ENCODE measurements at regions not wholly inside any gene's neighbourhood (a gene's known extent, or its start where the extent isn't known, plus 50 kb on each side); places are given as distances from the start of the nearest gene placed in this dataset.

DNA sequence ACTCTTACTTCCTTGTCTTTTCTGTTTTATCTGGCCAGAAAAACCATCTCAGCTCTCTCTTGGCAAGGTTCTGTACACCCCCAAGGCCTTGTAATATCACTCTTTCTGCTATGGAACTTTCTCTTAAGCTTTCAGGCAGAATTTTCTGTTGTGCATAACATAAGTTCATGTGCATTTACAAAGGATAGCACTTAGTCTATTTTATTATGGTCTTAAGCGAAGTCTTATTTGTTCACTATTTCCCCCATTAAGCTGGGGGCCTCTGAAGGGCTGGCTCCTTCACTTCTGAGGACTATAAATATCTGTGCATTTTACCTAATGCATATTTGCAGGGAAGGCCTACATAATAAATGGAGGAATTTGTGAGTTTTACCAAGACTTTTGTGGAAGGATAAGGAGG is 1393.4 kb downstream of the FAM181B start:
- Histone ChIP-seq H3K4me3 (ENCODE audit: low read length in 3 of 3) (no peak overlapping the region), H3K9ac (ENCODE audit: low read length in 3 of 3) (no peak overlapping the region), H3K36me3 (ENCODE audit: control insufficient read depth in 2 of 3, insufficient read depth in 3 of 3, low read length in 3 of 3) (no peaks in the 10 kb centered on the region), H3K27ac (ENCODE audit: low read depth in 2 of 2, low read length in 2 of 2) (no peak overlapping the region), H3K9me3 (ENCODE audit: control insufficient read depth in 2 of 3, insufficient read depth in 1 of 3, low read length in 3 of 3) (no peaks in the 10 kb centered on the region), H3K4me1 (ENCODE audit: control insufficient read depth in 2 of 3, insufficient read depth in 2 of 3, low read depth in 1 of 3, low read length in 3 of 3) (no peaks in the 10 kb centered on the region), H3K27me3 (ENCODE audit: control insufficient read depth, insufficient read depth, low read length) (no peaks in the 10 kb centered on the region)
- DNase-seq (no peak), FAIRE-seq (no peak)
- intact Hi-C loops (cut with DNase I): no loop called here
- no peak for TF ChIP-seq CTCF (IDR thresholded peaks at IDR 0.05; ENCODE audit: borderline replicate concordance, extremely low read depth, insufficient read depth)

DNA sequence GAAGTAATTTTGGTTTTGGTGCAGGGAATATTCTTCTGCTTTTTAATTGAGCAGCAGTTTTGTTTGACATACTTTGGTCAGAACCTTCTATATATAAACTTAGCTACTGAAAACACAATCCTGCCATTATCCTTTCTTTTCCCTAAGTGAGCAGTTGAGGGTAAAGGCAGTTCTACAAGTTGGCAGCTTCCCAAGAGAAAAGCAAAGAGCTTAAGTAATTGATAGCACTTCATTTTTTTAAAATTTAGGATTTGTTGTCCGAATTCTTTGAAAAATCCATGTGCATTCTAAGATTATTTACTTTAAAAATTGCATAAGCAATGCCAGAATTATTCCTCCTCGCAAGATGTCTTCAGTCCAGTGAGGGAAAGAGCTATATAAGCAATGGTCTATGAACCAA is 1394.1 kb downstream of the FAM181B start:
- no peaks in the 10 kb centered on the region for H3K4me1 ChIP-seq (ENCODE audit: control insufficient read depth in 2 of 3, insufficient read depth in 2 of 3, low read depth in 1 of 3, low read length in 3 of 3)
- no peak overlapping the region for H3K4me3 ChIP-seq (ENCODE audit: low read length in 3 of 3)
- H3K9me3 ChIP-seq (ENCODE audit: control insufficient read depth in 2 of 3, insufficient read depth in 1 of 3, low read length in 3 of 3): no peaks in the 10 kb centered on the region
- no peaks in the 10 kb centered on the region for H3K36me3 ChIP-seq (ENCODE audit: control insufficient read depth in 2 of 3, insufficient read depth in 3 of 3, low read length in 3 of 3)
- H3K27me3 ChIP-seq (ENCODE audit: control insufficient read depth, insufficient read depth, low read length): no peaks in the 10 kb centered on the region
- DNase-seq (no peak), FAIRE-seq (no peak)
- TF ChIP-seq CTCF (IDR thresholded peaks at IDR 0.05; ENCODE audit: borderline replicate concordance, extremely low read depth, insufficient read depth): no peak
- H3K9ac ChIP-seq (ENCODE audit: low read length in 3 of 3): no peak overlapping the region
- H3K27ac ChIP-seq (ENCODE audit: low read depth in 2 of 2, low read length in 2 of 2): no peak overlapping the region
- intact Hi-C loops (cut with DNase I): no loop called here

- no peaks in the 10 kb centered on the region for H3K4me1 ChIP-seq (ENCODE audit: control insufficient read depth in 2 of 3, insufficient read depth in 2 of 3, low read depth in 1 of 3, low read length in 3 of 3)
- no peak overlapping the region for H3K4me3 ChIP-seq (ENCODE audit: low read length in 3 of 3)
- no peaks in the 10 kb centered on the region for H3K27me3 ChIP-seq (ENCODE audit: control insufficient read depth, insufficient read depth, low read length)
- no peak for TF ChIP-seq CTCF (IDR thresholded peaks at IDR 0.05; ENCODE audit: borderline replicate concordance, extremely low read depth, insufficient read depth)
- H3K9ac ChIP-seq (ENCODE audit: low read length in 3 of 3): no peak overlapping the region
- intact Hi-C loops (cut with DNase I): no loop called here
- FAIRE-seq (no peak), DNase-seq (no peak)
- no peaks in the 10 kb centered on the region for H3K36me3 ChIP-seq (ENCODE audit: control insufficient read depth in 2 of 3, insufficient read depth in 3 of 3, low read length in 3 of 3)
- H3K9me3 ChIP-seq (ENCODE audit: control insufficient read depth in 2 of 3, insufficient read depth in 1 of 3, low read length in 3 of 3): no peaks in the 10 kb centered on the region
- no peak overlapping the region for H3K27ac ChIP-seq (ENCODE audit: low read depth in 2 of 2, low read length in 2 of 2)
Observed at GRCh38 chr11:81337756-81338155, 1395.9 kb downstream of the FAM181B start.

GRCh38 chr11:81332276-81332675 is 1401.4 kb downstream of the FAM181B start:
- DNase-seq: peak in 2 of 5 donors; percentile 44 to 66
- intact Hi-C loops (cut with DNase I): no loop called here
- no peak for FAIRE-seq
- Histone ChIP-seq H3K4me3 (ENCODE audit: low read length in 3 of 3) (no peak overlapping the region), H3K27me3 (ENCODE audit: control insufficient read depth, insufficient read depth, low read length) (no peaks in the 10 kb centered on the region), H3K9me3 (ENCODE audit: control insufficient read depth in 2 of 3, insufficient read depth in 1 of 3, low read length in 3 of 3) (no peaks in the 10 kb centered on the region), H3K36me3 (ENCODE audit: control insufficient read depth in 2 of 3, insufficient read depth in 3 of 3, low read length in 3 of 3) (no peaks in the 10 kb centered on the region), H3K9ac (ENCODE audit: low read length in 3 of 3) (no peak overlapping the region), H3K4me1 (ENCODE audit: control insufficient read depth in 2 of 3, insufficient read depth in 2 of 3, low read depth in 1 of 3, low read length in 3 of 3) (no peaks in the 10 kb centered on the region), H3K27ac (ENCODE audit: low read depth in 2 of 2, low read length in 2 of 2) (no peak overlapping the region)
- TF ChIP-seq CTCF (IDR thresholded peaks at IDR 0.05; ENCODE audit: borderline replicate concordance, extremely low read depth, insufficient read depth): no peak
